ENCODE measurements at regions not wholly inside any gene's neighbourhood (a gene's known extent, or its start where the extent isn't known, plus 50 kb on each side); places are given as distances from the start of the nearest gene placed in this dataset.

GRCh38 chr18:44411976-44412375 is 268.7 kb upstream of the SETBP1 start:
- no peaks in the 10 kb centered on the region for H3K9me3 ChIP-seq (ENCODE audit: low read depth, low read length)
- no peak for DNase-seq (ENCODE audit: low read depth, low spot score)
- no peak overlapping the region for H3K27ac ChIP-seq
- TF ChIP-seq EZH2 (IDR thresholded peaks at IDR 0.05) (no peak), FOXP2 (optimal IDR thresholded peaks at IDR 0.05; ENCODE audit: control extremely low read depth, extremely low read length, insufficient read depth) (no peak), POLR2AphosphoS5 (IDR thresholded peaks at IDR 0.05; ENCODE audit: borderline replicate concordance, low read depth, low read length) (no peak)
- H3K4me3 ChIP-seq = no peak overlapping the region
- no peaks in the 10 kb centered on the region for H3K36me3 ChIP-seq (ENCODE audit: insufficient read depth, low read length)
- no peak overlapping the region for H3K9ac ChIP-seq (ENCODE audit: insufficient read length)

- Histone ChIP-seq H3K9ac (ENCODE audit: insufficient read length) (no peak overlapping the region), H3K4me3 (no peak overlapping the region), H3K36me3 (ENCODE audit: insufficient read depth, low read length) (no peaks in the 10 kb centered on the region), H3K9me3 (ENCODE audit: low read depth, low read length) (no peaks in the 10 kb centered on the region), H3K27ac (no peak overlapping the region)
- DNase-seq (ENCODE audit: low read depth, low spot score) = no peak
- TF ChIP-seq EZH2 (IDR thresholded peaks at IDR 0.05) (no peak), POLR2AphosphoS5 (IDR thresholded peaks at IDR 0.05; ENCODE audit: borderline replicate concordance, low read depth, low read length) (no peak), FOXP2 (optimal IDR thresholded peaks at IDR 0.05; ENCODE audit: control extremely low read depth, extremely low read length, insufficient read depth) (no peak)
Measured at GRCh38 chr18:44423814-44424644, 256.7 kb upstream of the SETBP1 start.

- TF ChIP-seq EZH2 (IDR thresholded peaks at IDR 0.05) (no peak), FOXP2 (optimal IDR thresholded peaks at IDR 0.05; ENCODE audit: control extremely low read depth, extremely low read length, insufficient read depth) (no peak), POLR2AphosphoS5 (IDR thresholded peaks at IDR 0.05; ENCODE audit: borderline replicate concordance, low read depth, low read length) (no peak)
Measured at GRCh38 chr18:44424645-44425035, 256.0 kb upstream of the SETBP1 start.

GRCh38 chr18:44425161-44425560 is 255.5 kb upstream of the SETBP1 start:
- Histone ChIP-seq H3K9me3 (ENCODE audit: low read depth, low read length) (no peaks in the 10 kb centered on the region), H3K36me3 (ENCODE audit: insufficient read depth, low read length) (no peaks in the 10 kb centered on the region), H3K4me3 (no peak overlapping the region), H3K27ac (no peak overlapping the region), H3K9ac (ENCODE audit: insufficient read length) (no peak overlapping the region)
- DNase-seq (ENCODE audit: low read depth, low spot score) = no peak
- TF ChIP-seq EZH2 (IDR thresholded peaks at IDR 0.05) (no peak), FOXP2 (optimal IDR thresholded peaks at IDR 0.05; ENCODE audit: control extremely low read depth, extremely low read length, insufficient read depth) (no peak), POLR2AphosphoS5 (IDR thresholded peaks at IDR 0.05; ENCODE audit: borderline replicate concordance, low read depth, low read length) (no peak)

More at GRCh38 chr18:44424645-44425035, 256.0 kb upstream of the SETBP1 start:
- Histone ChIP-seq H3K36me3 (ENCODE audit: insufficient read depth, low read length) (no peaks in the 10 kb centered on the region), H3K9me3 (ENCODE audit: low read depth, low read length) (no peaks in the 10 kb centered on the region), H3K4me3 (no peak overlapping the region), H3K9ac (ENCODE audit: insufficient read length) (no peak overlapping the region), H3K27ac (no peak overlapping the region)
- DNase-seq (ENCODE audit: low read depth, low spot score) = no peak

GRCh38 chr18:44437603-44438002 is 243.1 kb upstream of the SETBP1 start:
- Histone ChIP-seq H3K27ac (no peak overlapping the region), H3K4me3 (no peak overlapping the region), H3K9ac (ENCODE audit: insufficient read length) (no peak overlapping the region), H3K36me3 (ENCODE audit: insufficient read depth, low read length) (no peaks in the 10 kb centered on the region), H3K9me3 (ENCODE audit: low read depth, low read length) (no peaks in the 10 kb centered on the region)
- no peak for TF ChIP-seq POLR2AphosphoS5 (IDR thresholded peaks at IDR 0.05; ENCODE audit: borderline replicate concordance, low read depth, low read length)
- TF ChIP-seq EZH2 (IDR thresholded peaks at IDR 0.05) = no peak
- no peak for TF ChIP-seq FOXP2 (optimal IDR thresholded peaks at IDR 0.05; ENCODE audit: control extremely low read depth, extremely low read length, insufficient read depth)
- no peak for DNase-seq (ENCODE audit: low read depth, low spot score)

GRCh38 chr18:44450226-44450625 is 230.5 kb upstream of the SETBP1 start:
- Histone ChIP-seq H3K9ac (ENCODE audit: insufficient read length) (no peak overlapping the region), H3K27ac (no peak overlapping the region), H3K9me3 (ENCODE audit: low read depth, low read length) (no peaks in the 10 kb centered on the region), H3K36me3 (ENCODE audit: insufficient read depth, low read length) (no peaks in the 10 kb centered on the region), H3K4me3 (peak overlapping the region; percentile 12; the same call in 1 of the 2 replicates)
- no peak for DNase-seq (ENCODE audit: low read depth, low spot score)
- no peak for TF ChIP-seq EZH2 (IDR thresholded peaks at IDR 0.05)
- TF ChIP-seq POLR2AphosphoS5 (IDR thresholded peaks at IDR 0.05; ENCODE audit: borderline replicate concordance, low read depth, low read length) = no peak
- no peak for TF ChIP-seq FOXP2 (optimal IDR thresholded peaks at IDR 0.05; ENCODE audit: control extremely low read depth, extremely low read length, insufficient read depth)

GRCh38 chr18:44452346-44452745 is 228.3 kb upstream of the SETBP1 start:
- H3K9me3 ChIP-seq (ENCODE audit: low read depth, low read length) = no peaks in the 10 kb centered on the region
- no peak overlapping the region for H3K4me3 ChIP-seq
- no peak for DNase-seq (ENCODE audit: low read depth, low spot score)
- H3K9ac ChIP-seq (ENCODE audit: insufficient read length) = no peak overlapping the region
- TF ChIP-seq EZH2 (IDR thresholded peaks at IDR 0.05) (no peak), POLR2AphosphoS5 (IDR thresholded peaks at IDR 0.05; ENCODE audit: borderline replicate concordance, low read depth, low read length) (no peak), FOXP2 (optimal IDR thresholded peaks at IDR 0.05; ENCODE audit: control extremely low read depth, extremely low read length, insufficient read depth) (no peak)
- no peaks in the 10 kb centered on the region for H3K36me3 ChIP-seq (ENCODE audit: insufficient read depth, low read length)
- H3K27ac ChIP-seq = no peak overlapping the region

GRCh38 chr18:44453505-44453904 is 227.2 kb upstream of the SETBP1 start:
- no peak overlapping the region for H3K4me3 ChIP-seq
- no peaks in the 10 kb centered on the region for H3K36me3 ChIP-seq (ENCODE audit: insufficient read depth, low read length)
- no peak overlapping the region for H3K9ac ChIP-seq (ENCODE audit: insufficient read length)
- no peak overlapping the region for H3K27ac ChIP-seq
- H3K9me3 ChIP-seq (ENCODE audit: low read depth, low read length) = no peaks in the 10 kb centered on the region
- TF ChIP-seq EZH2 (IDR thresholded peaks at IDR 0.05) (no peak), FOXP2 (optimal IDR thresholded peaks at IDR 0.05; ENCODE audit: control extremely low read depth, extremely low read length, insufficient read depth) (no peak)
- no peak for DNase-seq (ENCODE audit: low read depth, low spot score)

All from SK-N-MC (cell line).